ENCODE measurements at regions not wholly inside any gene's neighbourhood (a gene's known extent, or its start where the extent isn't known, plus 50 kb on each side); places are given as distances from the start of the nearest gene placed in this dataset.

- Histone ChIP-seq H3K9me3 (ENCODE audit: control insufficient read depth in 4 of 4, low read length in 3 of 4) (no peaks in the 10 kb centered on the region), H3K27me3 (ENCODE audit: control insufficient read depth in 4 of 4, insufficient read depth in 4 of 4, low read length in 3 of 4) (no peaks in the 10 kb centered on the region), H3K27ac (ENCODE audit: low read depth in 1 of 2, low read length in 2 of 2) (no peak overlapping the region), H3K4me1 (ENCODE audit: control insufficient read depth in 4 of 4, insufficient read depth in 4 of 4, low read length in 3 of 4) (peaks cover 0 to 17% (median 10%) of the 10 kb centered on the region in 4 donors), H3K9ac (ENCODE audit: low read depth in 1 of 2, low read length in 2 of 2) (no peak overlapping the region), H3K36me3 (ENCODE audit: control insufficient read depth in 4 of 4, insufficient read depth in 3 of 4, low read depth in 1 of 4, low read length in 3 of 4) (no peaks in the 10 kb centered on the region), H3K4me3 (ENCODE audit: low read depth in 1 of 3, low read length in 3 of 3) (no peak overlapping the region)
- 49% methylated on average over 8 of the region's 8 CpGs for WGBS
- TF ChIP-seq, protein P1, sequence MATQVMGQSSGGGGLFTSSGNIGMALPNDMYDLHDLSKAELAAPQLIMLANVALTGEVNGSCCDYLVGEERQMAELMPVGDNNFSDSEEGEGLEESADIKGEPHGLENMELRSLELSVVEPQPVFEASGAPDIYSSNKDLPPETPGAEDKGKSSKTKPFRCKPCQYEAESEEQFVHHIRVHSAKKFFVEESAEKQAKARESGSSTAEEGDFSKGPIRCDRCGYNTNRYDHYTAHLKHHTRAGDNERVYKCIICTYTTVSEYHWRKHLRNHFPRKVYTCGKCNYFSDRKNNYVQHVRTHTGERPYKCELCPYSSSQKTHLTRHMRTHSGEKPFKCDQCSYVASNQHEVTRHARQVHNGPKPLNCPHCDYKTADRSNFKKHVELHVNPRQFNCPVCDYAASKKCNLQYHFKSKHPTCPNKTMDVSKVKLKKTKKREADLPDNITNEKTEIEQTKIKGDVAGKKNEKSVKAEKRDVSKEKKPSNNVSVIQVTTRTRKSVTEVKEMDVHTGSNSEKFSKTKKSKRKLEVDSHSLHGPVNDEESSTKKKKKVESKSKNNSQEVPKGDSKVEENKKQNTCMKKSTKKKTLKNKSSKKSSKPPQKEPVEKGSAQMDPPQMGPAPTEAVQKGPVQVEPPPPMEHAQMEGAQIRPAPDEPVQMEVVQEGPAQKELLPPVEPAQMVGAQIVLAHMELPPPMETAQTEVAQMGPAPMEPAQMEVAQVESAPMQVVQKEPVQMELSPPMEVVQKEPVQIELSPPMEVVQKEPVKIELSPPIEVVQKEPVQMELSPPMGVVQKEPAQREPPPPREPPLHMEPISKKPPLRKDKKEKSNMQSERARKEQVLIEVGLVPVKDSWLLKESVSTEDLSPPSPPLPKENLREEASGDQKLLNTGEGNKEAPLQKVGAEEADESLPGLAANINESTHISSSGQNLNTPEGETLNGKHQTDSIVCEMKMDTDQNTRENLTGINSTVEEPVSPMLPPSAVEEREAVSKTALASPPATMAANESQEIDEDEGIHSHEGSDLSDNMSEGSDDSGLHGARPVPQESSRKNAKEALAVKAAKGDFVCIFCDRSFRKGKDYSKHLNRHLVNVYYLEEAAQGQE (IDR thresholded peaks at IDR 0.05), result no peak
- peak; percentile 28 for TF ChIP-seq FOXA2 (IDR thresholded peaks at IDR 0.05)
- TF ChIP-seq HNF4A (conservative IDR thresholded peaks at IDR 0.05), result peak; percentile 92 to 94
- no peak for TF ChIP-seq GABPA (IDR thresholded peaks at IDR 0.05 in 1 of 2, conservative IDR thresholded peaks at IDR 0.05 in 1 of 2)
- TF ChIP-seq NR2F2 (IDR thresholded peaks at IDR 0.05), result no peak
- TF ChIP-seq, protein P2, sequence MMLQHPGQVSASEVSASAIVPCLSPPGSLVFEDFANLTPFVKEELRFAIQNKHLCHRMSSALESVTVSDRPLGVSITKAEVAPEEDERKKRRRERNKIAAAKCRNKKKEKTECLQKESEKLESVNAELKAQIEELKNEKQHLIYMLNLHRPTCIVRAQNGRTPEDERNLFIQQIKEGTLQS (IDR thresholded peaks at IDR 0.05), result no peak
- peak; percentile 80 for TF ChIP-seq YY1 (IDR thresholded peaks at IDR 0.05)
- TF ChIP-seq EGR1 (IDR thresholded peaks at IDR 0.05; ENCODE audit: low read depth in 2 of 2), result no peak
- no peak for TF ChIP-seq CTCF (IDR thresholded peaks at IDR 0.05; ENCODE audit: low read depth, low read length, missing input control)
- TF ChIP-seq SP1 (IDR thresholded peaks at IDR 0.05), result peak; percentile 92
- TF ChIP-seq FOXA1 (IDR thresholded peaks at IDR 0.05), result no peak
- TF ChIP-seq RXRA (IDR thresholded peaks at IDR 0.05), result peak; percentile 71 to 79
- TF ChIP-seq TAF1 (conservative IDR thresholded peaks at IDR 0.05), result no peak
- no peak for TF ChIP-seq JUND (IDR thresholded peaks at IDR 0.05)
- TF ChIP-seq, protein P3, sequence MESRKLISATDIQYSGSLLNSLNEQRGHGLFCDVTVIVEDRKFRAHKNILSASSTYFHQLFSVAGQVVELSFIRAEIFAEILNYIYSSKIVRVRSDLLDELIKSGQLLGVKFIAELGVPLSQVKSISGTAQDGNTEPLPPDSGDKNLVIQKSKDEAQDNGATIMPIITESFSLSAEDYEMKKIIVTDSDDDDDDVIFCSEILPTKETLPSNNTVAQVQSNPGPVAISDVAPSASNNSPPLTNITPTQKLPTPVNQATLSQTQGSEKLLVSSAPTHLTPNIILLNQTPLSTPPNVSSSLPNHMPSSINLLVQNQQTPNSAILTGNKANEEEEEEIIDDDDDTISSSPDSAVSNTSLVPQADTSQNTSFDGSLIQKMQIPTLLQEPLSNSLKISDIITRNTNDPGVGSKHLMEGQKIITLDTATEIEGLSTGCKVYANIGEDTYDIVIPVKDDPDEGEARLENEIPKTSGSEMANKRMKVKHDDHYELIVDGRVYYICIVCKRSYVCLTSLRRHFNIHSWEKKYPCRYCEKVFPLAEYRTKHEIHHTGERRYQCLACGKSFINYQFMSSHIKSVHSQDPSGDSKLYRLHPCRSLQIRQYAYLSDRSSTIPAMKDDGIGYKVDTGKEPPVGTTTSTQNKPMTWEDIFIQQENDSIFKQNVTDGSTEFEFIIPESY (IDR thresholded peaks at IDR 0.05), result no peak
- TF ChIP-seq, protein P4, sequence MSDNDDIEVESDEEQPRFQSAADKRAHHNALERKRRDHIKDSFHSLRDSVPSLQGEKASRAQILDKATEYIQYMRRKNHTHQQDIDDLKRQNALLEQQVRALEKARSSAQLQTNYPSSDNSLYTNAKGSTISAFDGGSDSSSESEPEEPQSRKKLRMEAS (IDR thresholded peaks at IDR 0.05), result no peak
- TF ChIP-seq HNF4G (IDR thresholded peaks at IDR 0.05), result peak; percentile 81
- peak; percentile 42 to 55 for TF ChIP-seq RAD21 (IDR thresholded peaks at IDR 0.05)
- no peak for DNase-seq (ENCODE audit: low spot score)
Observed at GRCh38 chr3:66655671-66656070, 154.8 kb upstream of the LRIG1 start.

All from liver (tissue), 8 donors.